ENCODE measurements at regions not wholly inside any gene's neighbourhood (a gene's known extent, or its start where the extent isn't known, plus 50 kb on each side); places are given as distances from the start of the nearest gene placed in this dataset.

- TF ChIP-seq CTCF (conservative IDR thresholded peaks at IDR 0.05 in 1 of 2, IDR thresholded peaks at IDR 0.05 in 1 of 2; ENCODE audit: low read depth in 1 of 2, low read length in 2 of 2) (no peak), EZH2 (IDR thresholded peaks at IDR 0.05; ENCODE audit: low read length, missing control alignments) (no peak)
Measured at GRCh38 chr3:162211470-162211869, 714.9 kb downstream of the OTOL1 start.
